GM19452 (cell line): ENCODE measurements at regions not wholly inside any gene's neighbourhood (a gene's known extent, or its start where the extent isn't known, plus 50 kb on each side); places are given as distances from the start of the nearest gene placed in this dataset.

ENCODE experiments used
- ATAC-seq: cut with Tn5 transposase; IDR thresholded peaks from one replicate; pipeline ENCODE4 v1.9.1; 2021; ENCODE audit not compliant: unreplicated experiment

DNA sequence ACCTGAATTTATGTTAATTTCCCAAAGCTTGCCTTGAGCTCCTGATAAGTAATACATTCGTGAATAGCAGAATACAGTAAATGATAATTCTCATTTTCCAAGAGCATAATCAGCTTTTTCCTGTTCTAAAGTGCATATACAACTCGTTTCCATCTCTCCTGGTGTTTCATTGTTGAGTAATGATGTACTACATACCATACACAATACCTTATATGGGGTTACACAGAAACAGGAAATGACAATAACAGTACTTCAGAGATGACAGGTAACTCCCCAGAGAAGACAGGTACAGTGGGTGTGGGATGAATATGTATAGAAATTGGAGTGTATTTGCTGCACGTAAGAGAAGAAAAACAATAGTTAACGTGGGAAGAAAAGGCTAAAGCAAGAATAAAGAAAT, 287.1 kb downstream of the TENT4A start:
- no peak for ATAC-seq

- ATAC-seq, result no peak
These were observed 297.4 kb downstream of the TENT4A start for GRCh38 chr5:7010591-7010990.

- ATAC-seq, result no peak
These were observed 298.8 kb downstream of the TENT4A start for GRCh38 chr5:7012057-7012456.

GRCh38 chr5:7014611-7015010, 301.4 kb downstream of the TENT4A start:
- ATAC-seq, result no peak

GRCh38 chr5:7015586-7016256, 302.5 kb downstream of the TENT4A start:
- no peak for ATAC-seq

DNA sequence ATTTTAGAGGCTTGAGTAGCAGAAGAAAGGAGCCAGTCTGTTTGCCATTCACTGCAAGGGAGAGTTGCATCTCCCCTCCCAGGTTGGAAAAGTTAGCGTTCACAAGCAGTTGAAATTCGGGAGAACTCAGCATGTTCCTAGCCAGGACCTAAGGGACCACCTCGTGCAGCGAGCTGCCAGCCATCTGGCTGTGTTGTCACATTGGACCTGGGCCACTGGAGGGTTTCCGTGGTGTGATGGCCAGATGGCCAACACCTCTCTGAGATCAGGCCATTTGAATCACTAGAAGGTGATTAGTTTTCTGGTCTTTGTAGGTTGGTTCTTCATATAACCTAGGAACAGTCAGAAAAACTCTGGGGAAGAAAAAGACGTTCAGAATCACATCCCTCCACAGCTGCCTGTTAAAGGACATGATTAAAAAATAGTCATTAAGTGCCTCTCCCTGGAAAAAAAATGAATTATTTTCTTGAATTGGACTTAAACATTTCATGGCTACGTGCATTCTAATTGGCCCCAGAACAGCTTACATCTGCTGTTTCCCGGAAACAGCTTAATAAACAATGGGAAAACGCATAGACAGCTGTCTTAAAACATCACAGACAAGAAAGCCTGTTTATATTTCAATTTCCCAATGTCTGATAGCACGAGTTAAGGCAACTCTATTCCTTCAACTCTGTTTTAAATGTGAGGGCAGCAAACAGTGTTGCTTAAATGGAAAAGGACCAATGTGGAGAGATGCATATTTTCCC, 303.9 kb downstream of the TENT4A start:
- ATAC-seq, result no peak

DNA sequence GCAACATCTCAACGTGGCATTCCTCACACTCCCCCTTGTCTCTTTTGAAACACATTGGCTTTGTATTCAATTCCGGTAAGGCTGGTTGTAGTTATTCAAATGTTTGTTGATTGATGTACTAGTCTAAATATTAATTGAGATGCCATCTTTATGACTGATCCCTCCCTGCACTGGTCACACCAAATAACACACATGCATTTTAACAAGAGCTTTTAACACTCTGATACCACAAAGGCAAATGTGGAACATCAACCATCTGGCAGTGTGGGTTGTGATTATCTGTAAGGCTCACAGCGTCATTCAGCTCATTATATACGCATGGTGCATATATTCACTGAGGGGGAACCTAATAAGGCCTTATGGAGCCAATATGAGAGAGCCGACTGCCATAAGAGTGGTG, 305.0 kb downstream of the TENT4A start:
- ATAC-seq, result no peak

GRCh38 chr5:7018601-7019000, 305.4 kb downstream of the TENT4A start:
- no peak for ATAC-seq

DNA sequence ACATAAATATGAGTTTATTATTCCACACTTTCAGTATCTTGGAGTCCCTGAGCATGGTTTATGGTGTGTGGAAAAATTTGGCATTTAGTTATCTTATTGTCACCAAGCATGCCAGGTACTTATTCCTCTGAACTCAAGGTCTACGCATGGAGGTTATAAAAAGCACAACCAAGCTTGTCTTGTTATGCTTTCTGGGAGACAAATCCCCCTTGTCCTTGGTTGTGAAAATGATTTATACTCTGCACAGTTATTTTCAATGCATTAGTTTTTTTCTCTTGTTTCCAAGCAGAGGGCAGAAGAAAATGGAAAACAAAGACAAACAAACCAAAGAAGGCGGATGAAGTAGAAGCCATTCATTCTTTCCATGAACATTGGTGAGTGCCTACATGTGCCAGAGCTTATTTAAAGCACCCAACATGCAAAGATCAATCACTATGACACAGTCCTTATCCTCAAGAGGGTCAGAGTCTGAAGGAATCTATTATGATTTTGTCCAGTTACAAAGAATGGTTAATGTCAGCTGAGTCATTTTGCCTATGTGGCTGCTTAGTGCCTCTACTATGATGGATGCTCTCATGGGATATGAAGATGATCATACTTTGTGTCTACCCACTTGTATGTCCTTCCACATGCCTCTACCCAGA, 323.1 kb downstream of the TENT4A start:
- no peak for ATAC-seq

GRCh38 chr5:7039074-7039473, 325.8 kb downstream of the TENT4A start:
- ATAC-seq, result no peak

DNA sequence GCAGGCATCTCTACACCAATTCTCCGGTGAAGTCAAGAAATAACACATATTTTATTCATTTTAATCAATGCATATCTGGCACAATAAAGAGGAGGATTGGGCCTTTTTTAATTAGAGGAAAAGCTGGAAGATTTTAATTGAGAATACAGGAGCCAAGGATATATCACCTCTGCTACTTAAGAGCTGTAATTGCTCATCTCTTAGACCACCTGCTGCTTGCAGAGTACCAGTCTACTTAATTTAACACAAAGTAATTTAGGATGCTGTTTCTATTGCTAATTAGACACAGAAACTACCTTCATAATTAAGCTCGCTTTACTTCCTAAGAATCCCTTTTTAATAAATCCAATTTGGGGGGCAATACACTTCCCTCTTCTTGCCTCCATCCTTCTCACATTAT, 326.9 kb downstream of the TENT4A start:
- ATAC-seq, result no peak

GRCh38 chr5:7043797-7044196, 330.6 kb downstream of the TENT4A start:
- ATAC-seq, result no peak

DNA sequence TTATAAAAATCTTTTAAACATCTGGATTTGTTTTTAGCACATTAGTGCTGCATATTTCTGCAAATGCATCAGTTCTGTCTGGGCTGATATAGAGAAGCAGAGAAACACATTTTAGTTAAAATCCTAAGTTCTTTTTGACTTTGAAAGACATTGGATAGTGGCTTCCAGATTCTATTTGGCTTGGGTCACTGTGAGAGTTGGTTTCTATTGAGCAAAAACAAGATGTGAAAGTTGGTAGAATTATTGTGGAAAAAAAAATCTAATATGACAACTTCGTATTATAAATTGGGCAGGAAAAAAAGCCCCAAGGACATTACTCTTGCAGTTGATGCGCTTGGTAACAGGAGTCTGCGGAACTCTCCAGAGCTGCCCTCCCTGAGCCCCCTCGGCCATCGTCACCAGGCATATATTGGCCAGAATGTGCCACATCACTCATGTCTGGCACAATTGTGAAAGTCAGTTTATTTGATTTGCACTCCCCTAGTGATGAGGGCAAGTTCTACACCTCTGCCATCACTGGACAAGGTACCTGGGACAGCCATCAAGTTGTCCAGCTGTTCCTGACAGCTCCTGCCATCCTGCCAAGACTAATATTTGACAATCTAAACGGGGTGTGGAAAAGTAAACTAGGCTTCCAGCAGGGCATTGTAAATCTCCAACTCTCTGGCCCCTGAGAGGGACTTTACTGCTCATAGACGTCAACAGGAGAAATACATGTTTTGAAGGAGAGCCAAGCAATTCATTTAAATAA, 334.5 kb downstream of the TENT4A start:
- no peak for ATAC-seq

DNA sequence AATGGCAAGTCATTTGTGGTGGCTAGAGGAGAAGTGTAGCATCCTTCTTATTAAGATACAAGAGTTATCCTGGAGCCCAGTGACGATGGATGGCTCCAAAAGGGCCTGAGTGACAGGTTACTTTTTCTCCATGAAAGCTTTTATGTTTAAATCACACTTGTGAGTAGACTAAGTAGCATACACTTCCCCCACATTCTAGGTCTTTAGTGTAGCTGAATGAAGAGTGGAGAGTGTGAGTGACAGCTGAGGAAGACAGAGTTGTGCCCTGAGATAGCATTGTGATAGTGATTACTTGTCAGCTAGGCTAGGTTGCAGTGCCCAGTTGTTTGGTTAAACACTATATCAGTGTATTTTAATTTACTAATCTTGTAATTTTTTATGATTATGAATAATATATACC, 337.8 kb downstream of the TENT4A start:
- ATAC-seq, result no peak

DNA sequence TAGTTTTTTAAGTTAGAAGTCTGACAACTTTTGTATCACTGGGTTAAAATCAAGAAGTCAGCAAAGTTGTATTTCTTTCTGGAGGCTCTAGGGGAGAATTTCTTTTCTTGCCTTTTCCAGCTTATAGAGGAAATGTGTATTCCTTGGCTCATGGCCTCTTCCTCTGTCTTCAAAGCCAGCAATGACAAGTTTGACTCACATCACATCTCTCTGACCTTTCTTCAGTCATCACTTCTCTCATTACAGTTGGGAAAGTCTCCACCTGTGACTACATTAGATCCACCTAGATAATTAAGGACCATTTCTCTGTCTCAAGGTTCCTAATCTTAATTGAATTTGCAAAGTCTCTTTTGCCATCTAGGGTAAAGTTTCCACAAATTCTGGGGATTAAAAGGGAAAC, 339.9 kb downstream of the TENT4A start:
- no peak for ATAC-seq

DNA sequence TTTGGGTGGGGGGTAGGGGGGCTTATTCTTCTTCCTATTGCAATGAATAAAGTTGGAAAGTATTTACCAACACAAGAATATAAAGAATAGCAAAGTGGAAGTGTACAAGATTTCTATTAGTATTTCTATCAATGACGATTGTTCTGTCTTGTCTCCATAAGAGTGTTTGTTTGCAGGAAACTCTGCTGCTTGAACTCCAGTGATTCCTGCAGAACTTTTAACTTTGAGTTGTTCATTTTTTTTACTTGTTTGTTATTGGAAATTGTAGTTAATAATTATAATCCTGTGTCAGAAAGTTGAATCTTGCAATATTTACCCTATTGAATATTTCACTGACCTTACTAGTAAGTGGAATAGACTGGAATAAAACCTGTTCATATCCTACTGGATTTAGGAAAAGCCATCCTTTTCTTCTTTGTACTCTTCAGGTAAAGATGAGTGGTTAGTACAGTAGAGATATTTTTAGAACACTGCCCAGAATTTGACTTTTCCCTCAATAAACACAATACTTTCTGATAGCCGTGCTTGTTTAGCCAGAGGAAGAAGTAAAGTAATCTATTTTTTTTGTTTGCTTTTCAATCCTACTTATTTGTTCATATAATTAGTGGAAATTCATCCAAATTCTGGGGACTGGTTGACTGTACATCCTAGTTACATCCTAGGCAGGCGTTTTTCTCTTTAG, 340.4 kb downstream of the TENT4A start:
- ATAC-seq, result no peak

DNA sequence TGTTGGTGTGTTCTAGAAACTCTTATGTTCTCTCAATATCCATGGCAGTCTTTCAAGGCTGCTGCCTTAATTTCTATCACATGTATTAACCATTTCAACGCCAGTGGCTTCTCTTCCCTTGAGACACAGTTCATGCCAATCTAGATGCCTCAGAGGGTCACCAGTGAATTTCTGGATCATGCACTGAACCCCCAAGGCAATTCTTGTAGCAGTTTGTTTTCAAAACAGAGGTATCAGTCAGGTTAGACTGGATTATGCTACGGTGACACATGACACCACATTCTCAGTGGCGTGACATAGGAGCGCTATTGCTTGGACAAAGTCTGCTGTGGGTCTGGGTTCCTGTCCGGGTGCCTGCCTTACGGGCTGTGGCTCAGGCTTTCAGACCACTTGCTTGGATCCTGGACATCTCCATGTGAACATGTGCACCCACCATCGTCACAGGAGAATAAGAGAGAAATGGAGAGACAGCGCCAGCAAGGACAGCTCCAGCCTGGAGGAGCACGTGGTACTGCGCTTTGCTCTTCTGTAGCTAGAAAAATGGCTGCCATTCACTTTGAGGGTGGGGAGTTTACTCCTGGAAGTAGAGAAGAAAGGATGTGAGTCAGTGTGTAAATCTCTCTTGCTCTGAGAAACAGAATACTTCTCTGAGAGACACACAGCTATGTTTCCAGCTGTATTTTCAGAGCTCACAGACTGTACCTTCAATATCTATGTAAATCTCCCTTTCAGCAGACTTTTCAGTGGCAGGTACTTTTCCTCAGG, 329.3 kb upstream of the ADCY2 start:
- no peak for ATAC-seq

DNA sequence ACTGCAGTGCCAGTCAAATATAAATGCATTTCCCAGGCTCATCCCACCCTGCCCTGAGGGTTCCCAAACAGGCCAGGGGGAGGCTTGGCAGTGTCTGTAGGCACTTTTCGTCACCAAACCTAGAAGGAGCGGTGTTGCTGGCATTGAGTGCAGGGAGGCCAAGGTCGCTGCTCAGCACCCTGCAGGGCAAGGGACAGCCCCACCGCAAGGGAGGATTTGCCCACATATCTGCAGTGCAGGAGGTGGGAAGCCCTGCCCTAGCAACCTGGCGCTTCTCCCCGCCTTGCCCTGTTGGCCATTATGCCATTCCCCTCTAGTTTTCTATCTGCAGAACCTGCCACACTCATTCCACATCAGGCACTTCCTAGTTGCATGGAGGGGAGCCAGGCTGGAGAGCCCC, 327.8 kb upstream of the ADCY2 start:
- ATAC-seq, result no peak

GRCh38 chr5:7068899-7069298, 327.0 kb upstream of the ADCY2 start:
- ATAC-seq, result no peak

GRCh38 chr5:7072188-7072587, 323.8 kb upstream of the ADCY2 start:
- no peak for ATAC-seq
